GM13976 (cell line): ENCODE measurements at regions not wholly inside any gene's neighbourhood (a gene's known extent, or its start where the extent isn't known, plus 50 kb on each side); places are given as distances from the start of the nearest gene placed in this dataset.

Experiments used
- DNase-seq: peaks from one replicate; pipeline ENCODE4 v3.0.0; 2012; ENCODE audit warnings: low spot score
- CTCF ChIP-seq: IDR thresholded peaks from 2 replicates; pipeline ENCODE4 v1.5.1; 2012; ENCODE audit warnings: borderline replicate concordance, mild to moderate bottlenecking; ENCODE audit not compliant: insufficient read depth; ENCODE audit errors: extremely low read depth, missing control alignments, control extremely low read depth
- in situ Hi-C: fragments of 300-500 bp; cut with MboI; formaldehyde crosslinking; loops from one replicate; pipeline ENCODE4 v1.12.0; 2022; ENCODE audit warnings: low sequenced_read_pairs, mixed read lengths, inconsistent platforms; ENCODE audit not compliant: unreplicated experiment

- no peak for TF ChIP-seq CTCF
- DNase-seq: no peak
- in situ Hi-C loops: no loop called here
Measured at GRCh38 chr1:99123936-99124335, 119.3 kb upstream of the PLPPR5 start.

GRCh38 chr1:99131546-99131945 is 126.9 kb upstream of the PLPPR5 start:
- TF ChIP-seq CTCF: no peak
- in situ Hi-C loops: no loop called here
- DNase-seq: no peak

- in situ Hi-C loops: no loop called here
- TF ChIP-seq CTCF: no peak
- no peak for DNase-seq
Measured at GRCh38 chr1:99133756-99134500, 129.3 kb upstream of the PLPPR5 start.

GRCh38 chr1:99137554-99138206 is 126.6 kb upstream of the PLPPR4 start:
- no peak for TF ChIP-seq CTCF
- in situ Hi-C loops: no loop called here
- DNase-seq: no peak

GRCh38 chr1:99139876-99140275 is 124.4 kb upstream of the PLPPR4 start:
- in situ Hi-C loops: no loop called here
- no peak for DNase-seq
- TF ChIP-seq CTCF: no peak

GRCh38 chr1:99146129-99146848 is 118.0 kb upstream of the PLPPR4 start:
- in situ Hi-C loops: no loop called here
- DNase-seq: no peak
- no peak for TF ChIP-seq CTCF
